BLaER1 (cell line): ENCODE measurements at regions not wholly inside any gene's neighbourhood (a gene's known extent, or its start where the extent isn't known, plus 50 kb on each side); places are given as distances from the start of the nearest gene placed in this dataset.
A peak's percentile ranks its signal among the peaks of the same experiment; 100 is the strongest.

Source experiments
- H3K27ac ChIP-seq: shearing (Covaris generic); formaldehyde crosslinking; 2 replicates; pipeline ENCODE4 v1.8.1; 2022
- H3K27me3 ChIP-seq: shearing (Covaris generic); formaldehyde crosslinking; 2 replicates; pipeline ENCODE4 v1.8.1; 2022
- H3K36me3 ChIP-seq: shearing (Covaris generic); formaldehyde crosslinking; 2 replicates; pipeline ENCODE4 v1.8.1; 2022
- H3K4me1 ChIP-seq: shearing (Covaris generic); formaldehyde crosslinking; 2 replicates; pipeline ENCODE4 v1.8.1; 2022
- H3K4me2 ChIP-seq: shearing (Covaris generic); formaldehyde crosslinking; 2 replicates; pipeline ENCODE4 v1.8.1; 2022
- H3K4me3 ChIP-seq: shearing (Covaris generic); formaldehyde crosslinking; 2 replicates; pipeline ENCODE4 v1.8.1; 2022
- H3K9ac ChIP-seq: shearing (Covaris generic); formaldehyde crosslinking; 2 replicates; pipeline ENCODE4 v1.8.1; 2022
- H3K9me3 ChIP-seq: shearing (Covaris generic); formaldehyde crosslinking; 2 replicates; pipeline ENCODE4 v1.8.1; 2022
- H4K20me1 ChIP-seq: shearing (Covaris generic); formaldehyde crosslinking; 2 replicates; pipeline ENCODE4 v1.8.1; 2022
- Cebpa-rat ChIP-seq: shearing (Covaris generic); IDR thresholded peaks from 2 replicates; pipeline ENCODE4 v1.8.1; 2022

DNA sequence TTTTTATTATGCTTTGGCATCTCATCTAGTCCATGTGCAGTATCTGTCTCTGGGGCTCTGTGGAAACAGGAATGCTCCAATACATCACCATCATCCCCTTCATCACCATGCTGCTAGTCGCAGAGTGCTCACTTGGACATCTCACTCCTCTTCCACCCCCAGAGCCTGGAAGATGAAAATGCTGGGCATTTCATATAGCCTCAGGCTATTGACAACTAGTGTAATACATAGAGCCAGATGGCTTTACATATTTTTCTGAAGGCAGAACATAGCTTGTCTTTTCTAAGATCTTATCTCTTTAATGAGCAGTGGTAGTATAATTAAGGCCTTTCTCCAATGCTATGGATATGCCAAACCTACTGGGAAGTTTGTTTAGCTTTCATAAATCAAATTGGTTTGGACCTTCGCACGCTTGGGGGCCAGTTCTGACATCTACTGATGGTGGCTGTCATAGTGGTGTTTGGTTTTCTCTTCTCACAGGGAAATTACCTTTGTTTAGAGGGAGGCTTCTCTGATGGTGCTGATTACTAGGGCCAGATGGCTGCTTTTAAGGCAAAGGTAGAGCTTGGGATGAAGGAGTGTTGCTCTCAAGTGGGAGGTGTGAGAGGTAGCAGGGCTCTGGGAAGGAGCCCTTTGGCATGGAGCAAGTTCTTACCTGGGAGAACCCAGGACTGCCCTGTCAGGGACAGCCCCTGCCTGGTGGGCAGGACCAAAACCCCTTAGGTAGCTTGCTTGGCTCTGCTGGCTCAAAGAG lies 63.1 kb upstream of the CXCL14 start:
- no peak overlapping the region for H3K27ac ChIP-seq
- no peaks in the 10 kb centered on the region for H4K20me1 ChIP-seq
- no peak overlapping the region for H3K4me2 ChIP-seq
- no peak overlapping the region for H3K4me3 ChIP-seq
- no peaks in the 10 kb centered on the region for H3K27me3 ChIP-seq
- no peak overlapping the region for H3K9ac ChIP-seq
- no peaks in the 10 kb centered on the region for H3K9me3 ChIP-seq
- no peaks in the 10 kb centered on the region for H3K4me1 ChIP-seq
- no peaks in the 10 kb centered on the region for H3K36me3 ChIP-seq
- TF ChIP-seq Cebpa-rat = no peak

DNA sequence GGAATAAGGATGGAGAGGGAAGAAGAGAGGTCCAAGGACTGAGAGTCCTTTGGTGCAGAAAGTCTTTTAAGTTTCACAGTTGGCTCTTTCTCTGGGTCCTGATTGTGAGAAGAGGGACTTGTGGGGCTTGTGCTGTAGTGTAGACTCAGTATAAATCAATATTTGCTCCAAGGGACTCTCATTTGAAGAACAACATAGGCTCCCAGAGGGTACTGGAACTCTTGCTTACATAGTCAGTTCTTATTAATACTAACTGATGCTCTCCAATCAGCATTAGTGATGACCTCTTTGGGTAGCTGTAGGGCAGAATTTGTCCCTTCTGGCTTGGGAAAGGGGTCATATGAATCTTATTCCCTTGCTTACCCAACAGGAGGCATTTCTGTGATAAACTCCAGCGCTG lies 62.5 kb upstream of the CXCL14 start:
- Histone ChIP-seq H3K4me2 (no peak overlapping the region), H3K9me3 (no peaks in the 10 kb centered on the region), H3K36me3 (no peaks in the 10 kb centered on the region), H3K9ac (no peak overlapping the region), H3K4me1 (no peaks in the 10 kb centered on the region), H3K27me3 (no peaks in the 10 kb centered on the region), H4K20me1 (no peaks in the 10 kb centered on the region), H3K4me3 (no peak overlapping the region), H3K27ac (no peak overlapping the region)
- TF ChIP-seq Cebpa-rat = no peak

GRCh38 chr5:135635451-135635850 lies 56.7 kb upstream of the CXCL14 start:
- Histone ChIP-seq H3K9ac (no peak overlapping the region), H3K27ac (no peak overlapping the region), H3K27me3 (no peaks in the 10 kb centered on the region), H3K9me3 (no peaks in the 10 kb centered on the region; the same call in 1 of the 2 replicates), H3K4me1 (peaks cover 7% of the 10 kb centered on the region), H3K4me2 (no peak overlapping the region), H4K20me1 (no peaks in the 10 kb centered on the region), H3K36me3 (no peaks in the 10 kb centered on the region), H3K4me3 (no peak overlapping the region)
- no peak for TF ChIP-seq Cebpa-rat

DNA sequence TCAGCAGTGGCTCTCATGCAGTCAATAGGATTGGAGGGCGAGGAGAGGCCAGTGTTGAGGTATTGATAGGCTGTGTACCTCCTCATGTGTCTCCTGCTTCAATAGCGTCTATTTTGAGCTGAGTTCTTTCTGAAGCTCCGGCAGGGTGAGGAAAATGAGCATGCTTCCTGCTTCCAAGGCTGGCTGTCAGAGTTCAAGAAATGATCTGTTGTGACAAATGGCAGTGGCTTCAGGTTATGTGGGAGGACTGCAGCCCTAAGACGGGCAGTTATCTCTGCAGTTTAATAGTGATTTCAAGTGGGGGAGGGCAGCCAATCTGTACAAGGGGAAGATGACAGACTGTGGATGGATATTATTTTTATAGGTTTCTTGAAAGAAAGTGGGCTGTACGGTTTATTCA lies 54.0 kb upstream of the CXCL14 start:
- Histone ChIP-seq H3K27ac (no peak overlapping the region), H3K4me3 (no peak overlapping the region)
- TF ChIP-seq Cebpa-rat = no peak

DNA sequence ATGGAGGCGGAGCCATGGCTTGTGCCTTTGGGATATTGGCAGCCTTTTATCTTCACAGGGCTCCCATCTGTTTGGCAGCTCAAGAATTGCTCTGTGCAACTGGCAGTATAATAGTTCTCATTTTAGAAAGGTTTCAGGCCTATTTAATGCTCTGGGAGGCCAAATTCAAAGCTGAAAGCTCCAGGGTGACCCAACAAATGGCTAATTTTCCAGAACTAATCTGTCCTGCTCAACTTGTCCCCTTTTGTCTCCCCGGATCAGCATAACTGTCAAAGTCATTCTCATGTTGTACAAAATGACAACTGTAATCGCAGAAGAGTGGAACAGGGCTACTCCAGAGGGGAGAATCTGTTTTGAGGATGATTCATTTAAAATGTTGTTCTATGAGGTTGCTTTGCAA lies 52.6 kb upstream of the CXCL14 start:
- no peaks in the 10 kb centered on the region; the same call in 1 of the 2 replicates for H3K9me3 ChIP-seq
- H3K27ac ChIP-seq = no peak overlapping the region
- H3K4me3 ChIP-seq = no peak overlapping the region
- H4K20me1 ChIP-seq = no peaks in the 10 kb centered on the region
- no peak overlapping the region for H3K9ac ChIP-seq
- no peaks in the 10 kb centered on the region for H3K36me3 ChIP-seq
- H3K27me3 ChIP-seq = no peaks in the 10 kb centered on the region
- no peak for TF ChIP-seq Cebpa-rat
- peaks cover 23% of the 10 kb centered on the region for H3K4me1 ChIP-seq
- no peak overlapping the region for H3K4me2 ChIP-seq

More for the DNA sequence above, 54.0 kb upstream of the CXCL14 start:
- H3K4me1 ChIP-seq = peaks cover 23% of the 10 kb centered on the region
- no peaks in the 10 kb centered on the region for H3K27me3 ChIP-seq
- H3K9me3 ChIP-seq = no peaks in the 10 kb centered on the region; the same call in 1 of the 2 replicates
- no peak overlapping the region for H3K9ac ChIP-seq
- no peaks in the 10 kb centered on the region for H3K36me3 ChIP-seq
- H4K20me1 ChIP-seq = no peaks in the 10 kb centered on the region
- no peak overlapping the region for H3K4me2 ChIP-seq

- Histone ChIP-seq H3K27me3 (no peaks in the 10 kb centered on the region), H3K4me3 (no peak overlapping the region), H3K4me2 (peak overlapping the region; percentile 59), H3K27ac (no peak overlapping the region), H3K9ac (no peak overlapping the region), H3K9me3 (no peaks in the 10 kb centered on the region), H3K36me3 (no peaks in the 10 kb centered on the region), H3K4me1 (peaks cover 23% of the 10 kb centered on the region), H4K20me1 (no peaks in the 10 kb centered on the region)
- TF ChIP-seq Cebpa-rat = no peak
These were observed 50.9 kb upstream of the CXCL14 start for GRCh38 chr5:135629666-135630065.

- peak overlapping the region; percentile 59 for H3K4me2 ChIP-seq
- H3K4me3 ChIP-seq = no peak overlapping the region
- H4K20me1 ChIP-seq = no peaks in the 10 kb centered on the region
- TF ChIP-seq Cebpa-rat = no peak
- H3K9me3 ChIP-seq = no peaks in the 10 kb centered on the region
- H3K27me3 ChIP-seq = no peaks in the 10 kb centered on the region
- no peak overlapping the region for H3K27ac ChIP-seq
- H3K9ac ChIP-seq = no peak overlapping the region
- peaks cover 23% of the 10 kb centered on the region for H3K4me1 ChIP-seq
- no peaks in the 10 kb centered on the region for H3K36me3 ChIP-seq
These were observed 50.2 kb upstream of the CXCL14 start for GRCh38 chr5:135628771-135629563.
